NCI-H146 treated with DMSO at 0.1 percent for 48 hours (cell line): ENCODE measurements at regions not wholly inside any gene's neighbourhood (a gene's known extent, or its start where the extent isn't known, plus 50 kb on each side); places are given as distances from the start of the nearest gene placed in this dataset.
"Not testable (repeated sequence)": the region's sequence is repeated elsewhere in the genome, so short reads cannot be mapped to it uniquely, and the experiment has no call there.

Experiments used
- DNase-seq: peaks from one replicate; lab custom pipeline; 2025; ENCODE audit not compliant: unreplicated experiment; lab: John Stamatoyannopoulos, UW

DNA sequence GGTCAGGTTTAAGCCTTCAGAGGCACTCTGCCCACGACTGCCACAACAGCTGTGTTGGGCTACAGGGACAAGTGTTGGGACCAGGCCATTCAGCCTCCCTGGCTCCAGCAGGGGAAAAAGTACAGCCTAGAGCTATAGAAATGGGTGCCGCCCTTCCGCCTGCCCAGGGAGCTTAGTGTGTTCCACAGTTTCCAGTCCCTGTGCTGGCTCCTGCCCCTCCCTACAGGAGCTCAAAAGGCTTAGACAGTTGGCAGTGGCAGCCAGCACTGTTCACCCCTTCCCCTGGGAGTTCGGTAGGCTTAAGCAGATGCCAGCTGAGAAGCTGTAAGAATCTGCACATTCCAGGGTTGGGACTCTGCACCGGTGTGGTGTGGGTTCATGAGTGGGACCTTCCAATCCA, 408.2 kb upstream of the INTU start:
- no peak for DNase-seq

- no peak for DNase-seq
These were observed 402.7 kb upstream of the INTU start for GRCh38 chr4:127229855-127230608.

DNA sequence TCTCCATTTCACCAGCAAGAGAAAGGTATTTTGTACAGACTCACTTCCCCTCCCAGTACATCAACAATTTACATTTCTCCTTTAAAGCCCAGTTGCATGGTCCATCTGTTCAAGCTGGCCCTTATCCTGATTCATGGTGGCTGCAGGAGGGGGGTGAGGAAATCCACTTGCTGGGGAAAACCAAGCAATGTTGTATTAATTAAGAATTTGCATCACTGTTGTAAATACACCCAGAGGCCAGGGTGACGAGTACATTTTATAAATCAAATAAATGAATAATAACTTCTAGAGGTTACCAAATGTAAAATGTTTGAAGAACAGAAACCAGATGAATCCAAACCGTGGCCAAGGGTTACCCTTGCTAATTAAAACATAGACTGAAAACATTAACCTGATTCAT, 395.9 kb upstream of the INTU start:
- DNase-seq: no peak

DNA sequence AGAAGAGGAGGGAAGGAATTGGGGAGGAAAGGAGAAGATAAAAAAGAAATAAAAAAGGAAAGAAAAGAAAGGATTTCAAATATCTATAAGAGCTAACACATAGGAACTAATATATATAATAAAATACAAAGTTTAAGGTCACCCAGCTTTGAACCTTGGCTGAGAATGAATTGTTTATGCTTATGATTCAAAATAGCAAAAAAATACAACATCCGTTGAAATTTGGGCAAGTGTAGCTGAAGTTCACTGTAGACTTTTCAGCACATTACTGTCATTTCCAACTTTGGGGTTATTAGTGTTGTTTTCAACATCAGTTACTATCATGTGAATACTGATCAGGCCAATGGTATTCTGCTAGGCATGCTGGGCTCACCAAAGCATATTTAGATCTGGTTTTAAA, 395.2 kb upstream of the INTU start:
- no peak for DNase-seq

DNA sequence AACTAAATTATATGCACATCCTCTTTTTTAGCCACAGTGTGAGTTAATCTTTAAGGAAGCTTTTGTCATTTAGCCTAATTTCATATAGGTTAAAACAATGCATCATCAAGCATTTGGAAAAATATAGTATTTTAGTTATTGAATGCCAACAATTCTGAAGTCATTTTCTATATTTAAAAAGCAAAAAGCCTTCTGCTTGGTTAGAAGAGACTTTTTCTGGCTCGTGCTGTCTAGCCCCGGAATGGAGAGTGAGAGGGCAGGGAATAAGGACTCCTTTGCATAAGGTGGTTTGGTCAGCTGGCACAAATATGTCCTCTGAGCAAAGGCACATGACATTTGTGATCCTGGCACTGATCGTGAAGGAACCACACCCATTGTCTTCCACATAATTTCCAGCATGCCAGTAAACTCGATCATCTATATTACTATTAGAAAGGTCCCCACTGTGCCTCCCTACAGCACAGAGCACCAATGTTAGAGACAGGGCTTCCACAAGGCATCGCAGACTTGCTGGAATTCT, 393.7 kb upstream of the INTU start:
- DNase-seq: no peak

DNA sequence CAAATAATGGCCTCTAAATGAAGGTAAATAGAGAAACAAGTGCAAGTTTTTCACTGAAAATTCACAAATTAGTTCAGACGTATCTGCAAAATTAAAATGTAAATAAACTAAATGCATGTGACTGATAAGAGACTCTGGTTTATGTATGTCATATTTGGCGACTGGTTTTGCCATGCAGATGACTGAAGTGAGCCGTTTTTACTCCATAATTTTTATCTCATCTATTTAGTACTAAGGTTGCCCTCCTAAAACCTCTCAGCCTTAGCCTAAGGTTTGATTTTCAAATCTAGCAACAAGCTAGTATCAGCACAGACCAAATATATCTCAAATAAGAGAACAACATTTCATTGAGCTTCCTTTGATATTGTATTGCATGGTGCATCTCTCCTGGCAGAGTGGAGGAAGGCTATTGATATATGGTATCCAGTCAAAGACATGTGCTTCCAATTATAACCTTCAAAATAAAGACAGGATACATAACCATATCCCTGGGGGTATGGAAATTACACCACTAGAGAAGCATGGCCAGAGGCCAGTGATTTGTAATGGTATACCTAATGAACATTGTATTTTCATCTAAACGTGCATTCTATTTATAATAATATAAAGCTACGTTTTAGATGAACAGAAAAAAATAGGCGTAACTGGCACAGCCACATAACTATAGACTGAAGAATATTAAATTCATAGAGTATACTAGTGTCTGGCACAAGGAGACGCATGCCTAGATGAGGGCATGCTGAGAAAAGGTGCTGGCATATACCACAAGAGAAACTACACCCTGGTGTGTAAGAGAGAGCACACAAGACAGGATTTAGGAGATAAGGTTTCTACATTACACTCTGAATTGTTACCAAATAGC, 392.6 kb upstream of the INTU start:
- DNase-seq: no peak

DNA sequence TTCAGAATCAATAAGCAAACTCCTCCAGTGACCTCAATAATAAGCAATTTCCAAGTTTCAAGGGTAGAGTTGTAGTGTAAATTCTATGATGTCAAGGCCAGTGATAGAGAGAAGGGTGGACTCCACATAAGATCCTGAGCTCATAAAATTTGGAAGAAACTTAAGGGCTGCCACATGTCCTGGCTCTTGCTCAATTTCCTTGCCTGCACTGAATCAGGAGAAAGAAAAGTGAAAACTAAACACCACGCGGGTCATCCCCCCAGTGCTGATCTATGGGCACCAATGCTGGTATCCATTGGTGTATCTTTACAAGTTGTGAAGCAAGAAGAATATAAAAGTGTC, 392.0 kb upstream of the INTU start:
- DNase-seq: no peak

DNA sequence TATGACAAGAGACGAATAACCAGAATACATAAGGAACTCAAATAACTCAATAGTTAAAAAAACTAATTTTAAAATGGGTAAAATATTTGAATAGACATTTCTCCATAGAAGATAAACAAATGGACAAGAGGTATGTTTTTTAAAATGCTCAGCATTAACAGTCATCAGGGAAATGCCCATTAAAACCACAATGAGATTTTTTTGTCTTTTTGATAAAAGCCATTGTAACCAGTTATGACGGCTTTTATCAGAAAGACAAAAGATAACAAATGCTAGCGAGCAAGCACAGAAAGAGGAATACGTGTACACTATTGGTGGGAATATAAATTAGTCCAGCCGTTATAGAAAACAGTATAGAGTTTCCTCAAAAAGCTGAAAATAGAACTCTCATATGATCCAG, 388.2 kb upstream of the INTU start:
- DNase-seq: no peak

GRCh38 chr4:127246963-127247952, 385.5 kb upstream of the INTU start:
- DNase-seq: no peak

- DNase-seq: no peak
These were observed 383.5 kb upstream of the INTU start for GRCh38 chr4:127249066-127249766.

- no peak for DNase-seq
These were observed 383.0 kb upstream of the INTU start for GRCh38 chr4:127249767-127250108.

DNA sequence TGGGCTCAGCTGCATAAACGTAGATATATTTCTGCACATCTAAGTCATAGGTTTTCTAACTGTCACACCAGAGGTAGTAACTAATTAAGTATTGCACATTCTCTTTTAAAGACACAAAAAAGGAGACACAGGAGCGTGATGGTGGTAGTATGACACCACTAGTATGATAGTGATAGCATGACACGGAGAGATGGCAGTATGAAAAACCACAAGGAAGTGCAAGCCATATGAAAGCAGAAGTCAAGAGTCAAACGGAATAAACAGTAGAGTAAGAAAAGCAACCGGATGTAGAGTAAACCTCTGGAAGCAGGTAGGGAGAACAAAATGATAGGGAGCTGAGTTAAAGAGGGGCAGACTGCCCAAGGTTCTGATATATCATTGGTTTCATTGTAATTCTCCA, 382.2 kb upstream of the INTU start:
- DNase-seq: no peak

GRCh38 chr4:127251423-127251822, 381.3 kb upstream of the INTU start:
- no peak for DNase-seq

GRCh38 chr4:127256500-127256899, 376.3 kb upstream of the INTU start:
- DNase-seq: no peak

- DNase-seq: no peak
These were observed 371.3 kb upstream of the INTU start for GRCh38 chr4:127261476-127261875.

DNA sequence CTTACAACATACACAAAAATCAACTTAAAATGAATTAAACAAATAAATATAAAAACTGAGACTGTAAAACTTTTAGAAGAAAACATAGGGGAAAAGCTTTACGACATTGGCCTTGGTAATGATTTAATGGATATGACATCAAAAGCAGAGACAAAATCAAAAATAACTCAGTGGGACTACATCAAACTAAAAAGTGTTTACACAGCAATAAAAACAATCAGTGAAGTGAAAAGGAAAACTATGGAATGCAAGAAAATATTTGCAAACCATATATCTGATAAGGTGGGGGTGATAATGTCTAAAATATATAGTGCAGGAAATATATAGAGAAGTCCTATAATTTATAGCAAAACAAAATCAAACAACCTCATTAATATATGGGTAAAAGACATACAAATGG, 364.4 kb upstream of the INTU start:
- no peak for DNase-seq

DNA sequence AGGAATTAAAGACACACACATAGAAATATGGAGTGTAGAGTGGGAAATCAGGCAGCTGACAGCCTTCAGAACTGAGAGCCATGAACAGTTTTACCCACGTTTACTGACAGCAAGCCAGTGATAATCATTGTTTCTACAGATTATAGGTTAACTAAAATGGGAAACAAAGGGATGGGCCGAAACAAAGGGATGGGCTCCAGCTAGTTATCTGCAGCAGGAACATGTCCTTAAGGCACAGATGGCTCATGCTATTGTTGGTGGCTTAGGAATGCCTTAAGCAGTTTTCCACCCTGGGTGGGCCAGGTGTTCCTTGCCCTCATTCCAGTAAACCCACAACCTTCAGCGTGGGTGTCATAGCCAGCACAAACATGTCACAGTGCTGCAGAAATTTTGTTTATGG, 355.7 kb upstream of the INTU start:
- not testable (repeated sequence) for DNase-seq

- DNase-seq: no peak
These were observed 348.5 kb upstream of the INTU start for GRCh38 chr4:127284236-127284635.

DNA sequence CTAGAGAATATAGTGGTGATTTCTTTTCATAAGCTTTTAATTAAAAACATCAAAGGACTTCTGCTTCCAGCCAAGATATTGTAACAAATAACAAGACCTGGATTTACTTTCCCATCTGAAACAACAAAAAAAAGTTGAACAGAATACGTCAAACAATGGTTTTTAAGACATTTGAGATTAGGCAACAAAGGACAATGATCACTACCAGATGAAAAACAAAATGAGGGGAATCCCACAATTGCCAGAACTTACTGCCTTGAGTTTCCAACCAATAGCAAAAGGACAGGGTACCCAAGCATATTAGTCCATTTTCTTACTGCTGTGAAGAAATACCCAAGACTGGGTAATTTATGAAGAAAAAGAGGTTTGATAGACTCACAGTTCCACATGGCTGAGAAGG, 341.4 kb upstream of the INTU start:
- no peak for DNase-seq

DNA sequence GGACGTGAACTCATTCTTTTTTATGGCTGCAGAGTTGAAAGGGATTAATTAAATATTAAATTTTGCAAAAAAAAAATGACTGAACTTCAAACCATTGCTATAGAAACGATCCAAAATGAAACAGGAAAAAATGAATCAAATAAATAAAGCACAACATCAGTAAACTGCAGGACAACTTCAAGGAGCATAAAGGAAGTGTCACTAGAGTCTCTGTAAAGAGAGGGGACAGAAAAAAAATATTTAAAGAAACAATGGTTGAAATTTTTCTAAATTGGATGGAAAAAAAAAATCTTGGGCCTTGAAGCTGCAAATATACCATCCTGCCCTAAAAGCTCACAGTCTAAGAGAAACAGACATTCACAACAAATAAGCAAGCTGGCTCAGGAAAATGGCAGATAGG, 339.3 kb upstream of the INTU start:
- no peak for DNase-seq

DNA sequence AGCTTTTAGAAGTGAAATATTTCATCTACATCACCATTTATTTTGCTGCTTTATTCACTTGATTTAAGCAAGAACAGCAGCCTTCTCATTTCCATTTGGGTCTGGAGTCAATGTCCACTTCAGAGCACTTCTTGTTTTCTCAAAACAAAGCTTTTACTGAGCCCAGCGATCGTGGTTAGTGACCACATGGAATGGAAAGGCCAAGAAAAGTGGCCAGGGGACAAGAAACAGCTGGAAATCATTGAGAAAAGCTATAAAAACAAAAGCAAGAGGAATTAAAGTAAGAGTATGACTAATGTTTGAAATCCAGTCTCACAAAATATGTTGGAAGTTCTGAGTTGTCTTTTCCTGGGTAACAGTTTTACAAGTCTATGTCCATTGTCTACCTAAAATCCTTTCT, 328.4 kb upstream of the INTU start:
- DNase-seq: no peak
